Mesendoderm (in vitro differentiated cells): ENCODE measurements at regions not wholly inside any gene's neighbourhood (a gene's known extent, or its start where the extent isn't known, plus 50 kb on each side); places are given as distances from the start of the nearest gene placed in this dataset.
"Not testable (repeated sequence)": the region's sequence is repeated elsewhere in the genome, so short reads cannot be mapped to it uniquely, and the experiment has no call there.

ENCODE experiments used
- DNase-seq: peaks from one replicate; pipeline ENCODE4 v3.0.0; 2013
- H2AK5ac ChIP-seq: 2 replicates; pipeline ENCODE4 v1.6.1; 2013; ENCODE audit warnings: low read length, inconsistent platforms
- H2BK120ac ChIP-seq: 2 replicates; pipeline ENCODE4 v1.6.1; 2013; ENCODE audit warnings: low read depth, mild to moderate bottlenecking, low read length, moderate library complexity, mixed read lengths
- H2BK15ac ChIP-seq: replicated peaks from 2 replicates; pipeline ENCODE4 v1.6.1; 2013; ENCODE audit warnings: low read depth, mild to moderate bottlenecking, moderate library complexity
- H2BK5ac ChIP-seq: 2 replicates; pipeline ENCODE4 v1.6.1; 2013; ENCODE audit warnings: low read length, inconsistent platforms
- H3K18ac ChIP-seq: 2 replicates; pipeline ENCODE4 v1.6.1; 2013; ENCODE audit warnings: mild to moderate bottlenecking, low read length, mixed read lengths
- H3K23ac ChIP-seq: one replicate; pipeline ENCODE4 v1.6.1; 2013; ENCODE audit warnings: low read length
- H3K27ac ChIP-seq: 2 replicates; pipeline ENCODE4 v1.5.1; 2013; ENCODE audit warnings: low read depth, mild to moderate bottlenecking, inconsistent platforms, low read length, moderate library complexity
- H3K27me3 ChIP-seq: 2 replicates; pipeline ENCODE4 v1.6.1; 2013; ENCODE audit warnings: low read length, control low read depth, mild to moderate bottlenecking, inconsistent platforms; ENCODE audit not compliant: insufficient read depth, poor library complexity
- H3K36me3 ChIP-seq: 2 replicates; pipeline ENCODE4 v1.6.1; 2013; ENCODE audit warnings: low read length, inconsistent platforms; ENCODE audit not compliant: control insufficient read depth, insufficient read depth
- H3K4ac ChIP-seq: one replicate; pipeline ENCODE4 v1.6.1; 2013; ENCODE audit warnings: low read depth, mild to moderate bottlenecking, low read length, moderate library complexity
- H3K4me1 ChIP-seq: 2 replicates; pipeline ENCODE4 v1.6.1; 2013; ENCODE audit warnings: low read depth, low read length, inconsistent platforms; ENCODE audit not compliant: control insufficient read depth
- H3K4me2 ChIP-seq: 2 replicates; pipeline ENCODE4 v1.6.1; 2013; ENCODE audit warnings: low read length
- H3K4me3 ChIP-seq: 2 replicates; pipeline ENCODE4 v1.5.1; 2013; ENCODE audit warnings: mild to moderate bottlenecking, low read length
- H3K56ac ChIP-seq: one replicate; pipeline ENCODE4 v1.6.1; 2013; ENCODE audit warnings: low read length
- H3K79me1 ChIP-seq: 2 replicates; pipeline ENCODE4 v1.6.1; 2013; ENCODE audit warnings: low read length, inconsistent platforms
- H3K79me2 ChIP-seq: 2 replicates; pipeline ENCODE4 v1.6.1; 2013; ENCODE audit warnings: mild to moderate bottlenecking, low read length; ENCODE audit not compliant: control insufficient read depth, insufficient read depth
- H3K9ac ChIP-seq: 2 replicates; pipeline ENCODE4 v1.6.1; 2013; ENCODE audit warnings: low read length, inconsistent platforms
- H4K5ac ChIP-seq: one replicate; pipeline ENCODE4 v1.6.1; 2013; ENCODE audit warnings: low read length
- H4K8ac ChIP-seq: one replicate; pipeline ENCODE4 v1.6.1; 2013; ENCODE audit warnings: low read depth, mild to moderate bottlenecking, control low read depth, low read length, moderate library complexity
- WGBS: extraction: QIAGEN DNeasy Blood & Tissue Kit; methylation state at CpG from one replicate; pipeline ENCODE4 v1.1.7; 2013; ENCODE audit warnings: low lambda C conversion rate, missing lambda C conversion rate; ENCODE audit not compliant: insufficient coverage; ENCODE audit errors: extremely low coverage; 5-methylcytosine and 5-hydroxymethylcytosine counted together

GRCh38 chr14:86124328-86124727 is 594.4 kb downstream of the FLRT2 start:
- no CpG with 5 or more reads among the region's 4 CpGs for WGBS
- H2BK15ac ChIP-seq: no peak overlapping the region
- H3K27me3 ChIP-seq: no peaks in the 10 kb centered on the region
- H3K56ac ChIP-seq: no peak overlapping the region
- no peak overlapping the region for H2BK120ac ChIP-seq
- H4K8ac ChIP-seq: no peak overlapping the region
- no peak overlapping the region for H2AK5ac ChIP-seq
- no peak overlapping the region for H3K9ac ChIP-seq
- no peaks in the 10 kb centered on the region for H3K36me3 ChIP-seq
- no peaks in the 10 kb centered on the region for H3K79me2 ChIP-seq
- no peaks in the 10 kb centered on the region for H3K4me1 ChIP-seq
- H3K4me2 ChIP-seq: no peak overlapping the region
- DNase-seq: no peak
- H3K27ac ChIP-seq: no peak overlapping the region
- H3K18ac ChIP-seq: no peak overlapping the region
- H3K23ac ChIP-seq: no peak overlapping the region
- no peaks in the 10 kb centered on the region for H3K79me1 ChIP-seq
- no peak overlapping the region for H3K4ac ChIP-seq
- no peak overlapping the region for H2BK5ac ChIP-seq
- H3K4me3 ChIP-seq: no peak overlapping the region
- H4K5ac ChIP-seq: no peak overlapping the region

- Histone ChIP-seq H3K27me3 (no peaks in the 10 kb centered on the region), H2BK120ac (no peak overlapping the region), H3K23ac (no peak overlapping the region), H3K18ac (no peak overlapping the region), H3K79me1 (no peaks in the 10 kb centered on the region), H3K56ac (no peak overlapping the region), H2BK15ac (no peak overlapping the region), H3K9ac (no peak overlapping the region), H3K4ac (no peak overlapping the region), H2AK5ac (no peak overlapping the region), H3K36me3 (no peaks in the 10 kb centered on the region), H3K4me1 (no peaks in the 10 kb centered on the region), H3K27ac (no peak overlapping the region), H3K79me2 (no peaks in the 10 kb centered on the region), H4K5ac (no peak overlapping the region), H3K4me2 (no peak overlapping the region), H2BK5ac (no peak overlapping the region), H4K8ac (no peak overlapping the region), H3K4me3 (no peak overlapping the region)
- WGBS: no CpG with 5 or more reads among the region's 1 CpG
- DNase-seq: no peak
These were observed 586.0 kb downstream of the FLRT2 start for GRCh38 chr14:86115972-86116371.

- not testable (repeated sequence) for H4K8ac ChIP-seq, H2BK5ac ChIP-seq, H3K4me1 ChIP-seq, H3K79me2 ChIP-seq, H3K56ac ChIP-seq, H3K4me2 ChIP-seq, DNase-seq, H2BK15ac ChIP-seq, H3K4me3 ChIP-seq, H3K4ac ChIP-seq, H2BK120ac ChIP-seq, H2AK5ac ChIP-seq, H3K36me3 ChIP-seq, H4K5ac ChIP-seq, H3K23ac ChIP-seq, H3K27ac ChIP-seq, H3K27me3 ChIP-seq, H3K18ac ChIP-seq, H3K9ac ChIP-seq, H3K79me1 ChIP-seq
- WGBS: no CpG with 5 or more reads among the region's 13 CpGs
These were observed 580.9 kb downstream of the FLRT2 start for GRCh38 chr14:86110871-86111270.

GRCh38 chr14:86104691-86105265 is 574.8 kb downstream of the FLRT2 start:
- Histone ChIP-seq H3K4me1 (no peaks in the 10 kb centered on the region), H3K23ac (no peak overlapping the region), H3K18ac (no peak overlapping the region), H2BK15ac (no peak overlapping the region), H3K36me3 (no peaks in the 10 kb centered on the region), H2AK5ac (no peak overlapping the region), H3K4ac (no peak overlapping the region), H2BK120ac (no peak overlapping the region), H4K5ac (no peak overlapping the region), H3K9ac (no peak overlapping the region), H3K79me2 (no peaks in the 10 kb centered on the region), H3K4me2 (no peak overlapping the region), H3K79me1 (no peaks in the 10 kb centered on the region), H3K27ac (no peak overlapping the region), H4K8ac (no peak overlapping the region), H3K27me3 (no peaks in the 10 kb centered on the region), H2BK5ac (no peak overlapping the region), H3K4me3 (no peak overlapping the region), H3K56ac (no peak overlapping the region)
- no peak for DNase-seq
- WGBS: no CpG with 5 or more reads among the region's 3 CpGs

GRCh38 chr14:86094512-86094911 is 564.6 kb downstream of the FLRT2 start:
- no peak overlapping the region for H3K23ac ChIP-seq
- H2BK5ac ChIP-seq: no peak overlapping the region
- H4K5ac ChIP-seq: no peak overlapping the region
- H2BK15ac ChIP-seq: no peak overlapping the region
- no peak overlapping the region for H3K18ac ChIP-seq
- H3K79me1 ChIP-seq: no peaks in the 10 kb centered on the region
- DNase-seq: no peak
- no peak overlapping the region for H3K27ac ChIP-seq
- H2BK120ac ChIP-seq: no peak overlapping the region
- no peak overlapping the region for H3K4me3 ChIP-seq
- H3K79me2 ChIP-seq: no peaks in the 10 kb centered on the region
- H3K9ac ChIP-seq: no peak overlapping the region
- no peaks in the 10 kb centered on the region for H3K36me3 ChIP-seq
- H3K56ac ChIP-seq: no peak overlapping the region
- H3K27me3 ChIP-seq: no peaks in the 10 kb centered on the region
- no peak overlapping the region for H2AK5ac ChIP-seq
- no peaks in the 10 kb centered on the region for H3K4me1 ChIP-seq
- H3K4ac ChIP-seq: no peak overlapping the region
- H3K4me2 ChIP-seq: no peak overlapping the region
- no peak overlapping the region for H4K8ac ChIP-seq

- no peak overlapping the region for H2BK120ac ChIP-seq
- H3K4ac ChIP-seq: no peak overlapping the region
- H3K4me1 ChIP-seq: no peaks in the 10 kb centered on the region
- H3K79me2 ChIP-seq: no peaks in the 10 kb centered on the region
- H3K27ac ChIP-seq: no peak overlapping the region
- H3K4me3 ChIP-seq: no peak overlapping the region
- H4K8ac ChIP-seq: no peak overlapping the region
- no peaks in the 10 kb centered on the region for H3K79me1 ChIP-seq
- no peak overlapping the region for H2BK15ac ChIP-seq
- no peak overlapping the region for H3K18ac ChIP-seq
- H2BK5ac ChIP-seq: no peak overlapping the region
- H2AK5ac ChIP-seq: no peak overlapping the region
- no CpG with 5 or more reads among the region's 1 CpG for WGBS
- no peak overlapping the region for H4K5ac ChIP-seq
- DNase-seq: peak; percentile 28
- H3K36me3 ChIP-seq: no peaks in the 10 kb centered on the region
- H3K4me2 ChIP-seq: no peak overlapping the region
- H3K23ac ChIP-seq: no peak overlapping the region
- no peak overlapping the region for H3K9ac ChIP-seq
- H3K27me3 ChIP-seq: no peaks in the 10 kb centered on the region
- H3K56ac ChIP-seq: no peak overlapping the region
These were observed 561.9 kb downstream of the FLRT2 start for GRCh38 chr14:86091811-86092210.
